ENCODE measurements at regions not wholly inside any gene's neighbourhood (a gene's known extent, or its start where the extent isn't known, plus 50 kb on each side); places are given as distances from the start of the nearest gene placed in this dataset.
"Not testable (repeated sequence)": the region's sequence is repeated elsewhere in the genome, so short reads cannot be mapped to it uniquely, and the experiment has no call there.

- H3K4me3 Mint-ChIP-seq (ENCODE audit: unreplicated experiment): no peak overlapping the region
- intact Hi-C loops (cut with micrococcal nuclease; ENCODE audit: unreplicated experiment): no loop called here
- H3K27me3 ChIP-seq (replicated peaks; ENCODE audit: control insufficient read depth, insufficient read depth, low read length): no peaks in the 10 kb centered on the region
- POLR2A ChIA-PET: no interaction called here
- no peak overlapping the region for H3K4me3 ChIP-seq (ENCODE audit: low read depth, low read length)
- H3K36me3 Mint-ChIP-seq (ENCODE audit: insufficient read depth, unreplicated experiment): no peaks in the 10 kb centered on the region
- CTCF ChIA-PET: no interaction called here
- no peak for DNase-seq
- H3K4me1 Mint-ChIP-seq (ENCODE audit: low read depth, unreplicated experiment): peaks cover 7% of the 10 kb centered on the region
- no peaks in the 10 kb centered on the region for H3K36me3 ChIP-seq (ENCODE audit: control insufficient read depth, insufficient read depth, low read length)
- BruUV-seq (replicated peaks): no TSS peak
- no peaks in the 10 kb centered on the region for H3K27me3 Mint-ChIP-seq (ENCODE audit: insufficient read depth, unreplicated experiment)
- no peaks in the 10 kb centered on the region; the same call in 1 of the 2 replicates for H3K4me1 ChIP-seq
- peaks cover 11% of the 10 kb centered on the region for H3K9me3 Mint-ChIP-seq (ENCODE audit: unreplicated experiment)
- H3K27ac Mint-ChIP-seq (ENCODE audit: unreplicated experiment): no peak overlapping the region
- no peaks in the 10 kb centered on the region for H3K9me3 ChIP-seq
- TF ChIP-seq CTCF (IDR thresholded peaks at IDR 0.05; ENCODE audit: insufficient read depth in 1 of 2, low read depth in 1 of 2, low read length in 1 of 2, severe bottlenecking in 1 of 2, unreplicated experiment in 1 of 2): no peak
Observed at GRCh38 chr3:102360183-102360860, 74.5 kb upstream of the ZPLD1 start.

GRCh38 chr3:102361101-102361500, 73.7 kb upstream of the ZPLD1 start:
- no peak for TF ChIP-seq CTCF (IDR thresholded peaks at IDR 0.05; ENCODE audit: insufficient read depth in 1 of 2, low read depth in 1 of 2, low read length in 1 of 2, severe bottlenecking in 1 of 2, unreplicated experiment in 1 of 2)
- H3K36me3 Mint-ChIP-seq (ENCODE audit: insufficient read depth, unreplicated experiment): no peaks in the 10 kb centered on the region
- intact Hi-C loops (cut with micrococcal nuclease; ENCODE audit: unreplicated experiment): no loop called here
- Histone ChIP-seq H3K4me1 (no peaks in the 10 kb centered on the region), H3K36me3 (ENCODE audit: control insufficient read depth, insufficient read depth, low read length) (no peaks in the 10 kb centered on the region), H3K4me3 (ENCODE audit: low read depth, low read length) (no peak overlapping the region), H3K9me3 (no peaks in the 10 kb centered on the region), H3K27me3 (replicated peaks; ENCODE audit: control insufficient read depth, insufficient read depth, low read length) (no peaks in the 10 kb centered on the region)
- H3K4me3 Mint-ChIP-seq (ENCODE audit: unreplicated experiment): no peak overlapping the region
- CTCF ChIA-PET: no interaction called here
- no peak overlapping the region for H3K27ac Mint-ChIP-seq (ENCODE audit: unreplicated experiment)
- BruUV-seq (replicated peaks): no TSS peak
- H3K27me3 Mint-ChIP-seq (ENCODE audit: insufficient read depth, unreplicated experiment): no peaks in the 10 kb centered on the region
- peaks cover 11% of the 10 kb centered on the region for H3K9me3 Mint-ChIP-seq (ENCODE audit: unreplicated experiment)
- H3K4me1 Mint-ChIP-seq (ENCODE audit: low read depth, unreplicated experiment): peaks cover 7% of the 10 kb centered on the region
- no peak for DNase-seq
- POLR2A ChIA-PET: no interaction called here

GRCh38 chr3:102366116-102366515, 68.7 kb upstream of the ZPLD1 start:
- POLR2A ChIA-PET; H3K27me3 Mint-ChIP-seq (ENCODE audit: insufficient read depth, unreplicated experiment); H3K4me1 Mint-ChIP-seq (ENCODE audit: low read depth, unreplicated experiment); H3K27me3 ChIP-seq (replicated peaks; ENCODE audit: control insufficient read depth, insufficient read depth, low read length); H3K4me3 ChIP-seq (ENCODE audit: low read depth, low read length); CTCF ChIA-PET; DNase-seq; H3K36me3 Mint-ChIP-seq (ENCODE audit: insufficient read depth, unreplicated experiment); BruUV-seq (replicated peaks); H3K27ac Mint-ChIP-seq (ENCODE audit: unreplicated experiment); intact Hi-C loops (cut with micrococcal nuclease; ENCODE audit: unreplicated experiment); H3K36me3 ChIP-seq (ENCODE audit: control insufficient read depth, insufficient read depth, low read length); H3K9me3 ChIP-seq; H3K4me1 ChIP-seq; H3K4me3 Mint-ChIP-seq (ENCODE audit: unreplicated experiment): not testable (repeated sequence)
- H3K9me3 Mint-ChIP-seq (ENCODE audit: unreplicated experiment): peaks cover 11% of the 10 kb centered on the region

Data from Caco-2 (cell line).